HEK293 (cell line): ENCODE measurements at regions not wholly inside any gene's neighbourhood (a gene's known extent, or its start where the extent isn't known, plus 50 kb on each side); places are given as distances from the start of the nearest gene placed in this dataset.

Source experiments
- CTCF ChIA-PET: fragments of 350-600 bp; formaldehyde crosslinking; extraction: SDS; loops from one replicate; lab custom pipeline; 2021; ENCODE audit warnings: antibody characterized with exemption; lab: Yijun Ruan, JAX
- POLR2A ChIA-PET: fragments of 300-600 bp; formaldehyde crosslinking; extraction: SDS; loops from one replicate; lab custom pipeline; 2020; ENCODE audit warnings: antibody characterized with exemption, inconsistent platforms; lab: Yijun Ruan, JAX
- H3K27ac ChIP-seq: fragments of 200-500 bp; sonication (Bioruptor generic); 2 replicates; pipeline ENCODE4 v1.5.1; 2014; ENCODE audit warnings: low read depth, low read length, control low read depth, inconsistent platforms; ENCODE audit errors: extremely low read depth
- H3K36me3 ChIP-seq, 2 experiments: fragments of 200-500 bp in 1 of 2; sonication (Bioruptor generic) in 1 of 2; 1 replicate in 1 of 2; 2 replicates in 1 of 2; pipeline ENCODE4 v1.5.1; 2014 to 2017; ENCODE audit warnings: inconsistent platforms in 2 of 2, low read length in 2 of 2; ENCODE audit not compliant: control insufficient read depth in 2 of 2, insufficient read depth in 1 of 2
- H3K4me1 ChIP-seq: fragments of 200-500 bp; sonication (Bioruptor generic); 2 replicates; pipeline ENCODE4 v1.5.1; 2014; ENCODE audit warnings: mild to moderate bottlenecking, low read length, inconsistent platforms; ENCODE audit not compliant: control insufficient read depth, insufficient read depth
- H3K4me3 ChIP-seq: 2 replicates; pipeline ENCODE4 v1.5.1; 2011; ENCODE audit warnings: low read depth, mild to moderate bottlenecking, control low read depth, low read length, moderate library complexity
- H3K9me3 ChIP-seq: fragments of 200-500 bp; sonication (Bioruptor generic); 2 replicates; pipeline ENCODE4 v1.5.1; 2014; ENCODE audit warnings: low read depth, low read length, inconsistent platforms; ENCODE audit not compliant: control insufficient read depth, insufficient read depth
- HOXA7 ChIP-seq: sonication (generic); formaldehyde crosslinking; IDR thresholded peaks from 2 replicates; pipeline ENCODE4 v1.8.1; 2022; ENCODE audit warnings: missing genetic modification reagents, borderline replicate concordance
- HOXD13 ChIP-seq: sonication (generic); formaldehyde crosslinking; IDR thresholded peaks from 2 replicates; pipeline ENCODE4 v1.8.0; 2022; ENCODE audit warnings: missing genetic modification reagents, borderline replicate concordance
- KLF10 ChIP-seq: fragments of 450-650 bp; IDR thresholded peaks from 2 replicates; pipeline ENCODE4 v1.5.1; 2018; ENCODE audit warnings: missing biosample characterization, mild to moderate bottlenecking, missing genetic modification characterization
- PRDM1 ChIP-seq: fragments of 450-650 bp; formaldehyde crosslinking; IDR thresholded peaks from 2 replicates; pipeline ENCODE4; 2016; ENCODE audit warnings: missing biosample characterization, missing genetic modification characterization
- ZBTB1 ChIP-seq: fragments of 450-650 bp; formaldehyde crosslinking; IDR thresholded peaks from 2 replicates; pipeline ENCODE4 v1.5.1; 2016; ENCODE audit warnings: missing biosample characterization, missing genetic modification characterization
- ZBTB17 ChIP-seq: fragments of 450-650 bp; formaldehyde crosslinking; IDR thresholded peaks from 2 replicates; pipeline ENCODE4 v1.5.1; 2016; ENCODE audit warnings: missing biosample characterization, missing genetic modification characterization
- ZBTB7A ChIP-seq: fragments of 450-650 bp; formaldehyde crosslinking; IDR thresholded peaks from 2 replicates; pipeline ENCODE4 v1.5.1; 2016; ENCODE audit warnings: low read depth, missing biosample characterization, missing genetic modification characterization
- ZNF175 ChIP-seq: fragments of 450-650 bp; formaldehyde crosslinking; IDR thresholded peaks from 2 replicates; pipeline ENCODE4 v1.5.1; 2016; ENCODE audit warnings: missing biosample characterization, missing genetic modification characterization
- ZNF394 ChIP-seq: fragments of 450-650 bp; formaldehyde crosslinking; IDR thresholded peaks from 2 replicates; pipeline ENCODE4 v1.5.1; 2016; ENCODE audit warnings: missing biosample characterization, missing genetic modification characterization, mild to moderate bottlenecking, moderate library complexity, borderline replicate concordance
- ZNF624 ChIP-seq: fragments of 450-650 bp; formaldehyde crosslinking; IDR thresholded peaks from 2 replicates; pipeline ENCODE4 v1.5.1; 2017; ENCODE audit warnings: missing biosample characterization, missing genetic modification characterization
- ZNF677 ChIP-seq: fragments of 450-650 bp; IDR thresholded peaks from 2 replicates; pipeline ENCODE4 v1.5.0; 2018; ENCODE audit warnings: missing biosample characterization, mild to moderate bottlenecking, missing genetic modification characterization, moderate library complexity
- ZNF747 ChIP-seq: fragments of 450-650 bp; formaldehyde crosslinking; IDR thresholded peaks from 2 replicates; pipeline ENCODE4 v1.5.1; 2016; ENCODE audit warnings: missing biosample characterization, missing genetic modification characterization
- ZNF791 ChIP-seq: fragments of 450-650 bp; formaldehyde crosslinking; IDR thresholded peaks from 2 replicates; pipeline ENCODE4 v1.5.1; 2016; ENCODE audit warnings: missing biosample characterization, missing genetic modification characterization
- TF ChIP-seq, protein P1 (sequence below): fragments of 450-650 bp; formaldehyde crosslinking; IDR thresholded peaks from 2 replicates; pipeline ENCODE4 v1.5.1; 2016; ENCODE audit warnings: missing biosample characterization, missing genetic modification characterization, borderline replicate concordance
- TF ChIP-seq, protein P2 (sequence below): fragments of 450-650 bp; formaldehyde crosslinking; conservative IDR thresholded peaks from 2 replicates; pipeline ENCODE4 v1.5.1; 2016; ENCODE audit warnings: low read depth, missing biosample characterization, missing genetic modification characterization
- TF ChIP-seq, protein P3 (sequence below): fragments of 450-650 bp; formaldehyde crosslinking; IDR thresholded peaks from 2 replicates; pipeline ENCODE4 v1.5.1; 2016; ENCODE audit warnings: missing biosample characterization, missing genetic modification characterization, borderline replicate concordance
- TF ChIP-seq, protein P4 (sequence below): fragments of 450-650 bp; formaldehyde crosslinking; IDR thresholded peaks from 2 replicates; pipeline ENCODE4 v1.5.1; 2016; ENCODE audit warnings: missing biosample characterization, missing genetic modification characterization
- TF ChIP-seq, protein P5 (sequence below): fragments of 450-650 bp; formaldehyde crosslinking; IDR thresholded peaks from 2 replicates; pipeline ENCODE4 v1.5.1; 2016; ENCODE audit warnings: missing biosample characterization, missing genetic modification characterization
- TF ChIP-seq, protein P6 (sequence below): fragments of 450-650 bp; formaldehyde crosslinking; IDR thresholded peaks from 2 replicates; pipeline ENCODE4; 2016; ENCODE audit warnings: missing biosample characterization, missing genetic modification characterization

DNA sequence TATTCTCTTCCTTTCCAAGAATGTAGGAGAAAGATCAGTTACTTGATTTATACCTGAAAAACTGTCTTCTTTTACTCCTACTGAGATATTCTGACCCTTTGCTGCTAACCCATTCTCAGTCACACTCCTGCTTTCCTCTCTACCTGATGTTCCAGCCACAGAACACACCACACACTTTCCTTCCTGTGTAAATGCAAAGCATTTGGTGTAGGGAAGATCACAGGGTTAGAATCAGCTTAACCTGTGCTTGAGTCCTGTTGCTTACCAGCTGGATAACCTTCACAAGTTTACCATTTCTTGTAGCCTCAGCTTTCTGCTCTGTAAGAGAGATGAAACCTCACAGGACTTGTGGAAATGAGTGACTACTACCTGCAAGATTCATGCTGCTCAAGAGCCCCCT lies 489.8 kb upstream of the GOLIM4 start:
- TF ChIP-seq ZNF175 (tag by site-specific recombination) (no peak), ZNF624 (tag by site-specific recombination) (no peak), ZBTB1 (tag by site-specific recombination) (no peak), PRDM1 (no peak), ZNF677 (no peak), ZNF791 (tag by site-specific recombination) (no peak), HOXD13 (CRISPR knock-in tag) (no peak)
- TF ChIP-seq, protein P1, sequence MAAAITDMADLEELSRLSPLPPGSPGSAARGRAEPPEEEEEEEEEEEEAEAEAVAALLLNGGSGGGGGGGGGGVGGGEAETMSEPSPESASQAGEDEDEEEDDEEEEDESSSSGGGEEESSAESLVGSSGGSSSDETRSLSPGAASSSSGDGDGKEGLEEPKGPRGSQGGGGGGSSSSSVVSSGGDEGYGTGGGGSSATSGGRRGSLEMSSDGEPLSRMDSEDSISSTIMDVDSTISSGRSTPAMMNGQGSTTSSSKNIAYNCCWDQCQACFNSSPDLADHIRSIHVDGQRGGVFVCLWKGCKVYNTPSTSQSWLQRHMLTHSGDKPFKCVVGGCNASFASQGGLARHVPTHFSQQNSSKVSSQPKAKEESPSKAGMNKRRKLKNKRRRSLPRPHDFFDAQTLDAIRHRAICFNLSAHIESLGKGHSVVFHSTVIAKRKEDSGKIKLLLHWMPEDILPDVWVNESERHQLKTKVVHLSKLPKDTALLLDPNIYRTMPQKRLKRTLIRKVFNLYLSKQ (tag by site-specific recombination), result no peak
- TF ChIP-seq, protein P2, sequence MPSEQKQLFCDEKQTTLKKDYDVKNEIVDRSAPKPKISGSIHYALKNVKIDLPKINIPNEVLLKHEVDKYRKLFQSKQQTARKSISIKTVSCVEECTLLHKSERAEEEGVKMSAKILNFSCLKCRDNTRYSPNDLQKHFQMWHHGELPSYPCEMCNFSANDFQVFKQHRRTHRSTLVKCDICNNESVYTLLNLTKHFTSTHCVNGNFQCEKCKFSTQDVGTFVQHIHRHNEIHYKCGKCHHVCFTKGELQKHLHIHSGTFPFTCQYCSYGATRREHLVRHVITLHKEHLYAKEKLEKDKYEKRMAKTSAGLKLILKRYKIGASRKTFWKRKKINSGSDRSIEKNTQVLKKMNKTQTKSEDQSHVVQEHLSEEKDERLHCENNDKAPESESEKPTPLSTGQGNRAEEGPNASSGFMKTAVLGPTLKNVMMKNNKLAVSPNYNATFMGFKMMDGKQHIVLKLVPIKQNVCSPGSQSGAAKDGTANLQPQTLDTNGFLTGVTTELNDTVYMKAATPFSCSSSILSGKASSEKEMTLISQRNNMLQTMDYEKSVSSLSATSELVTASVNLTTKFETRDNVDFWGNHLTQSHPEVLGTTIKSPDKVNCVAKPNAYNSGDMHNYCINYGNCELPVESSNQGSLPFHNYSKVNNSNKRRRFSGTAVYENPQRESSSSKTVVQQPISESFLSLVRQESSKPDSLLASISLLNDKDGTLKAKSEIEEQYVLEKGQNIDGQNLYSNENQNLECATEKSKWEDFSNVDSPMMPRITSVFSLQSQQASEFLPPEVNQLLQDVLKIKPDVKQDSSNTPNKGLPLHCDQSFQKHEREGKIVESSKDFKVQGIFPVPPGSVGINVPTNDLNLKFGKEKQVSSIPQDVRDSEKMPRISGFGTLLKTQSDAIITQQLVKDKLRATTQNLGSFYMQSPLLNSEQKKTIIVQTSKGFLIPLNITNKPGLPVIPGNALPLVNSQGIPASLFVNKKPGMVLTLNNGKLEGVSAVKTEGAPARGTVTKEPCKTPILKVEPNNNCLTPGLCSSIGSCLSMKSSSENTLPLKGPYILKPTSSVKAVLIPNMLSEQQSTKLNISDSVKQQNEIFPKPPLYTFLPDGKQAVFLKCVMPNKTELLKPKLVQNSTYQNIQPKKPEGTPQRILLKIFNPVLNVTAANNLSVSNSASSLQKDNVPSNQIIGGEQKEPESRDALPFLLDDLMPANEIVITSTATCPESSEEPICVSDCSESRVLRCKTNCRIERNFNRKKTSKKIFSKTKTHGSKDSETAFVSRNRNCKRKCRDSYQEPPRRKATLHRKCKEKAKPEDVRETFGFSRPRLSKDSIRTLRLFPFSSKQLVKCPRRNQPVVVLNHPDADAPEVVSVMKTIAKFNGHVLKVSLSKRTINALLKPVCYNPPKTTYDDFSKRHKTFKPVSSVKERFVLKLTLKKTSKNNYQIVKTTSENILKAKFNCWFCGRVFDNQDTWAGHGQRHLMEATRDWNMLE (tag by site-specific recombination), result no peak
- TF ChIP-seq, protein P3, sequence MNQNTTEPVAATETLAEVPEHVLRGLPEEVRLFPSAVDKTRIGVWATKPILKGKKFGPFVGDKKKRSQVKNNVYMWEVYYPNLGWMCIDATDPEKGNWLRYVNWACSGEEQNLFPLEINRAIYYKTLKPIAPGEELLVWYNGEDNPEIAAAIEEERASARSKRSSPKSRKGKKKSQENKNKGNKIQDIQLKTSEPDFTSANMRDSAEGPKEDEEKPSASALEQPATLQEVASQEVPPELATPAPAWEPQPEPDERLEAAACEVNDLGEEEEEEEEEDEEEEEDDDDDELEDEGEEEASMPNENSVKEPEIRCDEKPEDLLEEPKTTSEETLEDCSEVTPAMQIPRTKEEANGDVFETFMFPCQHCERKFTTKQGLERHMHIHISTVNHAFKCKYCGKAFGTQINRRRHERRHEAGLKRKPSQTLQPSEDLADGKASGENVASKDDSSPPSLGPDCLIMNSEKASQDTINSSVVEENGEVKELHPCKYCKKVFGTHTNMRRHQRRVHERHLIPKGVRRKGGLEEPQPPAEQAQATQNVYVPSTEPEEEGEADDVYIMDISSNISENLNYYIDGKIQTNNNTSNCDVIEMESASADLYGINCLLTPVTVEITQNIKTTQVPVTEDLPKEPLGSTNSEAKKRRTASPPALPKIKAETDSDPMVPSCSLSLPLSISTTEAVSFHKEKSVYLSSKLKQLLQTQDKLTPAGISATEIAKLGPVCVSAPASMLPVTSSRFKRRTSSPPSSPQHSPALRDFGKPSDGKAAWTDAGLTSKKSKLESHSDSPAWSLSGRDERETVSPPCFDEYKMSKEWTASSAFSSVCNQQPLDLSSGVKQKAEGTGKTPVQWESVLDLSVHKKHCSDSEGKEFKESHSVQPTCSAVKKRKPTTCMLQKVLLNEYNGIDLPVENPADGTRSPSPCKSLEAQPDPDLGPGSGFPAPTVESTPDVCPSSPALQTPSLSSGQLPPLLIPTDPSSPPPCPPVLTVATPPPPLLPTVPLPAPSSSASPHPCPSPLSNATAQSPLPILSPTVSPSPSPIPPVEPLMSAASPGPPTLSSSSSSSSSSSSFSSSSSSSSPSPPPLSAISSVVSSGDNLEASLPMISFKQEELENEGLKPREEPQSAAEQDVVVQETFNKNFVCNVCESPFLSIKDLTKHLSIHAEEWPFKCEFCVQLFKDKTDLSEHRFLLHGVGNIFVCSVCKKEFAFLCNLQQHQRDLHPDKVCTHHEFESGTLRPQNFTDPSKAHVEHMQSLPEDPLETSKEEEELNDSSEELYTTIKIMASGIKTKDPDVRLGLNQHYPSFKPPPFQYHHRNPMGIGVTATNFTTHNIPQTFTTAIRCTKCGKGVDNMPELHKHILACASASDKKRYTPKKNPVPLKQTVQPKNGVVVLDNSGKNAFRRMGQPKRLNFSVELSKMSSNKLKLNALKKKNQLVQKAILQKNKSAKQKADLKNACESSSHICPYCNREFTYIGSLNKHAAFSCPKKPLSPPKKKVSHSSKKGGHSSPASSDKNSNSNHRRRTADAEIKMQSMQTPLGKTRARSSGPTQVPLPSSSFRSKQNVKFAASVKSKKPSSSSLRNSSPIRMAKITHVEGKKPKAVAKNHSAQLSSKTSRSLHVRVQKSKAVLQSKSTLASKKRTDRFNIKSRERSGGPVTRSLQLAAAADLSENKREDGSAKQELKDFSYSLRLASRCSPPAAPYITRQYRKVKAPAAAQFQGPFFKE (tag by site-specific recombination), result no peak
- TF ChIP-seq, protein P4, sequence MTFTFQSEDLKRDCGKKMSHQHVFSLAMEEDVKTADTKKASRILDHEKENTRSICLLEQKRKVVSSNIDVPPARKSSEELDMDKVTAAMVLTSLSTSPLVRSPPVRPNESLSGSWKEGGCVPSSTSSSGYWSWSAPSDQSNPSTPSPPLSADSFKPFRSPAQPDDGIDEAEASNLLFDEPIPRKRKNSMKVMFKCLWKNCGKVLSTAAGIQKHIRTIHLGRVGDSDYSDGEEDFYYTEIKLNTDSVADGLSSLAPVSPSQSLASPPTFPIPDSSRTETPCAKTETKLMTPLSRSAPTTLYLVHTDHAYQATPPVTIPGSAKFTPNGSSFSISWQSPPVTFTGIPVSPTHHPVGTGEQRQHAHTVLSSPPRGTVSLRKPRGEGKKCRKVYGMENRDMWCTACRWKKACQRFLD, result no peak
- Histone ChIP-seq H3K4me3 (no peak overlapping the region), H3K9me3 (no peaks in the 10 kb centered on the region), H3K27ac (no peak overlapping the region), H3K4me1 (no peaks in the 10 kb centered on the region), H3K36me3 (no peaks in the 10 kb centered on the region)
- CTCF ChIA-PET, result no interaction called here
- POLR2A ChIA-PET, result no interaction called here

DNA sequence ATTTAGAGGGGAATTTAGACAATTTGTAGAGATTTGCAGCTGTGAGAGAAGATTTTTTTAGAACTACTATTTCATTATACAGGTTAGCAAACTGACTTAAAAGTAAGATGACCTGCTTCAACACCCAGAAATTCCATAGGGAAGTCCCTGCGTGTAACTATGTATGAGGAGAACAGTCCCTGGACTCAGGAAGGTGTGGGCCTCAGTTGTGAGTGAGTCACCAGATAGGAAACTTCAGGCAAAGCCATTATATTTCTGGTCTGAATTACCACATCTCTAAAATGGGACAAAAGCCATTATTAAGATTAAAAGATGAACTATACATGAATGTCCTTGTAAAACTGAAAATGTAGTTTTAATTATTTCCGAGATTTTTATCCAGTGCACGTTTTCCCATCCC lies 488.3 kb upstream of the GOLIM4 start:
- Histone ChIP-seq H3K4me1 (no peaks in the 10 kb centered on the region), H3K9me3 (no peaks in the 10 kb centered on the region), H3K36me3 (no peaks in the 10 kb centered on the region), H3K4me3 (no peak overlapping the region), H3K27ac (no peak overlapping the region)
- ChIA-PET POLR2A (no interaction called here), CTCF (interaction anchor here (0.6 kb wide), 1 partner anchor 369 kb away, joined by 3 read pairs; no protein-coding TSS in a partner anchor)
- TF ChIP-seq ZBTB17 (no peak), KLF10 (tag by site-specific recombination) (no peak), ZNF747 (tag by site-specific recombination) (no peak), HOXA7 (CRISPR knock-in tag) (no peak), ZNF394 (no peak), ZNF677 (no peak), ZBTB7A (tag by site-specific recombination) (no peak)
- TF ChIP-seq, protein P5, sequence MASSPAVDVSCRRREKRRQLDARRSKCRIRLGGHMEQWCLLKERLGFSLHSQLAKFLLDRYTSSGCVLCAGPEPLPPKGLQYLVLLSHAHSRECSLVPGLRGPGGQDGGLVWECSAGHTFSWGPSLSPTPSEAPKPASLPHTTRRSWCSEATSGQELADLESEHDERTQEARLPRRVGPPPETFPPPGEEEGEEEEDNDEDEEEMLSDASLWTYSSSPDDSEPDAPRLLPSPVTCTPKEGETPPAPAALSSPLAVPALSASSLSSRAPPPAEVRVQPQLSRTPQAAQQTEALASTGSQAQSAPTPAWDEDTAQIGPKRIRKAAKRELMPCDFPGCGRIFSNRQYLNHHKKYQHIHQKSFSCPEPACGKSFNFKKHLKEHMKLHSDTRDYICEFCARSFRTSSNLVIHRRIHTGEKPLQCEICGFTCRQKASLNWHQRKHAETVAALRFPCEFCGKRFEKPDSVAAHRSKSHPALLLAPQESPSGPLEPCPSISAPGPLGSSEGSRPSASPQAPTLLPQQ (tag by site-specific recombination), result no peak
- TF ChIP-seq, protein P6, sequence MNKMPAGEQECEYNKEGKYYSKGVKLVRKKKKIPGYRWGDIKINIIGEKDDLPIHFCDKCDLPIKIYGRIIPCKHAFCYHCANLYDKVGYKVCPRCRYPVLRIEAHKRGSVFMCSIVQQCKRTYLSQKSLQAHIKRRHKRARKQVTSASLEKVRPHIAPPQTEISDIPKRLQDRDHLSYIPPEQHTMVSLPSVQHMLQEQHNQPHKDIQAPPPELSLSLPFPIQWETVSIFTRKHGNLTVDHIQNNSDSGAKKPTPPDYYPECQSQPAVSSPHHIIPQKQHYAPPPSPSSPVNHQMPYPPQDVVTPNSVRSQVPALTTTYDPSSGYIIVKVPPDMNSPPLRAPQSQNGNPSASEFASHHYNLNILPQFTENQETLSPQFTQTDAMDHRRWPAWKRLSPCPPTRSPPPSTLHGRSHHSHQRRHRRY (tag by site-specific recombination), result no peak
